Neuron (in vitro differentiated cells): ENCODE measurements at regions not wholly inside any gene's neighbourhood (a gene's known extent, or its start where the extent isn't known, plus 50 kb on each side); places are given as distances from the start of the nearest gene placed in this dataset.

Experiments
- H2AFZ ChIP-seq: one replicate; pipeline ENCODE4 v1.6.1; 2013; ENCODE audit warnings: low read depth, mild to moderate bottlenecking, inconsistent platforms, low read length, moderate library complexity
- H3K27me3 ChIP-seq: one replicate; pipeline ENCODE4 v1.6.1; 2013; ENCODE audit warnings: low read length; ENCODE audit not compliant: insufficient read depth
- H3K36me3 ChIP-seq: one replicate; pipeline ENCODE4 v1.6.1; 2013; ENCODE audit warnings: low read length; ENCODE audit not compliant: insufficient read depth
- H3K4me1 ChIP-seq: one replicate; pipeline ENCODE4 v1.6.1; 2013; ENCODE audit warnings: low read length; ENCODE audit not compliant: insufficient read depth
- H3K4me3 ChIP-seq: 2 replicates; pipeline ENCODE4 v1.5.1; 2013; ENCODE audit warnings: mild to moderate bottlenecking, low read length, moderate library complexity
- H3K9me3 ChIP-seq: one replicate; pipeline ENCODE4 v1.6.1; 2013; ENCODE audit warnings: low read length

- Histone ChIP-seq H3K27me3 (no peaks in the 10 kb centered on the region), H2AFZ (no peak overlapping the region), H3K4me1 (no peaks in the 10 kb centered on the region), H3K9me3 (no peaks in the 10 kb centered on the region), H3K4me3 (no peak overlapping the region), H3K36me3 (no peaks in the 10 kb centered on the region)
Observed at GRCh38 chr1:221018414-221018813, 139.2 kb downstream of the HLX start.

DNA sequence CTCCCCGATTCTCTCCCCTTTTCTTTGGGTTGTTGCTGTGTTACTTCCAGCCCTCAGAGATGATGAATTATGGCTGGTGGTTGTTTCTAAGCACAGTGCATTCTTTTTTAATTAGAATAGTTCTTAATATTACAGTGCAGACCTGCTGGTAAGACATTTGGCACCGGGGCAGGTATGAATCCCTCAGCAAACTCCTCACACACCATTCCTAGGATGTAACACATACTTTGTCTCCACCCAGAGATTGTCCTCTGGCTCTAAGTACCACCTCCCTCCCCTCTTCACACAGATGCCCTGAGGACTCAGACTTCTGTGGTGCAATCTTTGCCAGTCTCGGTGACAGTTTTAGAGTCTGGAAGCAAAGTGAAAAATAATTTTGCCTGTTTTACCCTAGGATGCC is 143.1 kb downstream of the HLX start:
- no peaks in the 10 kb centered on the region for H3K4me1 ChIP-seq

GRCh38 chr1:221023482-221023881 is 144.2 kb downstream of the HLX start:
- no peaks in the 10 kb centered on the region for H3K4me1 ChIP-seq
- H2AFZ ChIP-seq, result no peak overlapping the region
- H3K4me3 ChIP-seq, result no peak overlapping the region
- H3K36me3 ChIP-seq, result no peaks in the 10 kb centered on the region
- no peaks in the 10 kb centered on the region for H3K27me3 ChIP-seq
- no peaks in the 10 kb centered on the region for H3K9me3 ChIP-seq

More for the DNA sequence above, 143.1 kb downstream of the HLX start:
- H3K36me3 ChIP-seq, result no peaks in the 10 kb centered on the region
- no peak overlapping the region for H3K4me3 ChIP-seq
- no peaks in the 10 kb centered on the region for H3K9me3 ChIP-seq
- H3K27me3 ChIP-seq, result no peaks in the 10 kb centered on the region
- H2AFZ ChIP-seq, result no peak overlapping the region

GRCh38 chr1:221025501-221025900 is 146.3 kb downstream of the HLX start:
- Histone ChIP-seq H3K4me3 (no peak overlapping the region), H3K9me3 (no peaks in the 10 kb centered on the region), H3K36me3 (no peaks in the 10 kb centered on the region)

GRCh38 chr1:221025956-221026355 is 146.7 kb downstream of the HLX start:
- H3K36me3 ChIP-seq, result no peaks in the 10 kb centered on the region
- H3K9me3 ChIP-seq, result no peaks in the 10 kb centered on the region
- no peaks in the 10 kb centered on the region for H3K27me3 ChIP-seq
- H3K4me1 ChIP-seq, result no peaks in the 10 kb centered on the region
- no peak overlapping the region for H2AFZ ChIP-seq
- H3K4me3 ChIP-seq, result no peak overlapping the region

More at GRCh38 chr1:221025501-221025900, 146.3 kb downstream of the HLX start:
- no peak overlapping the region for H2AFZ ChIP-seq
- H3K27me3 ChIP-seq, result no peaks in the 10 kb centered on the region
- H3K4me1 ChIP-seq, result no peaks in the 10 kb centered on the region

DNA sequence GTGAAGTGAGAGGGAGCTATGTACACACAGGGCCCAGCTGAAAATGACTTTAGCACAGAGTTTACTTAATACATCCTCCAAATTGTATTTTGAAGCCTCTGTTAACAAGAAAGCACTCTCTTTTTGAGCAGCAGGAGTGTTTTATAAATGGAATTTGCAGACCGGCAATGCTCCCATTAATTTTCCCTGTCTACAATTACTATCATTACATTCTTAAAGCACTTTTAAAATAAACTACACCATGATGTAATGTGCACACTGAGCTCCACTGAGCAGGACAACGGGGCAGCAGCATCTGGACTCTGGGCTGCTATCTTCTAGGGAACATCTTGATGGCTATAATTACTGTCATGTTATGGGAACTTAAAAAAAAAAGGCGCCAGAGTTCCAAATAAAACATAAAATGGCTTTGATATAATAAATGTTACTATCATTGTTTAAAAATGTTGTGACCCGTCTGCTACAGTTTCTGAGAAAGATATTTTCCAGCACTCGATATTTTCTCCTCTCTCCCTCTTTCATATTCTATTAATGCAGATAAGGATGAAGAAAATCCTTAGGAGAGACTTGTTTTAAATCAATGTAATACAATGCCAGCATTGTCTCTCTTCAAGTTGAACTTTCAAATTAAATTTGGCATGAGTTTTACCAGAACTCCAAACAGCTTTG is 150.9 kb downstream of the HLX start:
- H3K36me3 ChIP-seq, result no peaks in the 10 kb centered on the region
- no peaks in the 10 kb centered on the region for H3K9me3 ChIP-seq
- no peaks in the 10 kb centered on the region for H3K4me1 ChIP-seq
- no peak overlapping the region for H3K4me3 ChIP-seq
- H2AFZ ChIP-seq, result no peak overlapping the region
- no peaks in the 10 kb centered on the region for H3K27me3 ChIP-seq

GRCh38 chr1:221030990-221031389 is 151.7 kb downstream of the HLX start:
- Histone ChIP-seq H3K27me3 (no peaks in the 10 kb centered on the region), H3K36me3 (no peaks in the 10 kb centered on the region), H3K4me1 (no peaks in the 10 kb centered on the region), H3K4me3 (no peak overlapping the region), H3K9me3 (no peaks in the 10 kb centered on the region), H2AFZ (no peak overlapping the region)

DNA sequence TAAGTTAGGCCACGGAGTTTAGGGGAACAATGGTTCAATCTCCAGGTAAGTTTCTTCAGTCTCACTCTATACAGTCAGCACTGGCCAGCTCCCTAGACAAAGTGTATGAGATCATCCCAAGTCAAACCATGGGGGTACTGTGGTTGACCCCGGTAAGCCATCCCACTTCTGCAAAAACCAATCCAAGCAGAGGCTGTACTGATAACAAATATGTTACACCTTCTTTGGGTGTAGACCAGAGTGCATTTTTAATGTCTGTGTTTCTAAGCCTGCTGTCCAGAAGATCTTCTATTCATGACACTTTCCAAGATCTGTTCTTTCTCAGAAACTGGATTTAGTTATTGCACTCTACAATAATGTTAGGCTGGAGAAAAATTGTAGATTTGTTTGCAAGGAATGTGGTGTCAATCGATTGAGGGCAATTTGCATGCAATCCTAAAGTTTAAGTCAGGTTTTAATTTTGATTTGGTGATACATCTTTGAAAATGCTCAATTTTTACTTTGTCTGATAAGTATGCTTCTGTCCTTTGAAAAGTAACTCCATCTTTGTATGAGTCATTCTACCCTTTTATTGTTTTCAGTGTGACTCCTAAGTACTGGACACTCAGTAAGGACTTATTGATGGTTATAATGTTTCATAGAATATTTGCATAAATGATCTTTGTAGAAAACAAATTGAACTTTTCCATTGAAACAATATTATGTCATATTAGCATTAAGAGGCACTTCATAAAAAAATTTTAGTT is 152.4 kb downstream of the HLX start:
- Histone ChIP-seq H3K9me3 (no peaks in the 10 kb centered on the region), H3K4me1 (no peaks in the 10 kb centered on the region), H3K27me3 (no peaks in the 10 kb centered on the region), H3K36me3 (no peaks in the 10 kb centered on the region), H3K4me3 (no peak overlapping the region), H2AFZ (no peak overlapping the region)

DNA sequence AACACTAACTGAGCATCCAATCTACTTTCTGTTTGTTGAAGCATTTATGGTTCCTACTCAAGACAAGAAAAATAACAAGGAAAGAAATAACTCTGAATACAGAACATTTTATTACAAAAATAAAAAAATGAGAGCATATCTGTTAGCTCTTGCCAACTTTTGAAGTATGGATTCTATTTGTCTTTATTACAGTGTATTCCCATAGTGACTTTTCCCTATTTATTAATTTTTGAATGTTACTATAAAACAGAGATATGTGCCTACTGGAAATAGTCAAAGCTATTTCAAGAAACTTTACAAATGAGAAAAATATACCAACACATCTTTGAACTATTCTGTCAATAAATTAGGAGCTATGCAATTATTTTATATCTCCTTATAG is 153.0 kb downstream of the HLX start:
- no peaks in the 10 kb centered on the region for H3K27me3 ChIP-seq

DNA sequence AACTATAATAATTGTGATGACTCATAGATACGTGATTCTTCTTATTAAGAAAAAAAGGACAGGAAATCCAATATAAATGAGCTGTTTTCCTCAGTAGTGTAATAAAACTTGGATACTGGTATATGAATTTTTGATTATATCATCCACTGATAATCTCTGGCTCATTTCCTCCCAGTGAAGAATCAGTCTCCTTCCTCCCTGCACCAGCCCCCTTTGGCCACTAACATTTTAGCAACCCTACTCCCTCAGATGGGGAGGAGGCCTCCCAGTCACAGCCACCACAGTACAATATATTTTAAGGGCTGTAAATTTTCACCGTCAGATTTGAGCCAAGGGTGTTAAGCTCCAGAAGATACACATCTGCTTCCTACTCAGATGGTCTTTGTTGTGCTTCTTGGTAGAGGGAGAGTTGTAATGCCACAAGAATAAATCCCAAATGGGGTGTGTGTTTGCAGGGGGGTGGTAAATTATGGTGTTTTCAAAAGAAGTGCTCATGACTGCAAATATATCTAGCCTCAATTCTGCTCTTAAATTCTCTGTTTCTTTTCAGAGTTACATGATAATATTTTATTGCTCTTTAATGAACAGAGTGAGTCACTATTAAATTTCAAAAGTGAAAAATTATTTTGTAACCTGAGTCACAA is 153.5 kb downstream of the HLX start:
- Histone ChIP-seq H3K9me3 (no peaks in the 10 kb centered on the region), H3K36me3 (no peaks in the 10 kb centered on the region), H3K4me3 (no peak overlapping the region), H2AFZ (no peak overlapping the region), H3K4me1 (no peaks in the 10 kb centered on the region), H3K27me3 (no peaks in the 10 kb centered on the region)

More for the DNA sequence above, 153.0 kb downstream of the HLX start:
- H3K36me3 ChIP-seq, result no peaks in the 10 kb centered on the region
- no peak overlapping the region for H2AFZ ChIP-seq
- no peaks in the 10 kb centered on the region for H3K9me3 ChIP-seq
- no peak overlapping the region for H3K4me3 ChIP-seq
- H3K4me1 ChIP-seq, result no peaks in the 10 kb centered on the region

DNA sequence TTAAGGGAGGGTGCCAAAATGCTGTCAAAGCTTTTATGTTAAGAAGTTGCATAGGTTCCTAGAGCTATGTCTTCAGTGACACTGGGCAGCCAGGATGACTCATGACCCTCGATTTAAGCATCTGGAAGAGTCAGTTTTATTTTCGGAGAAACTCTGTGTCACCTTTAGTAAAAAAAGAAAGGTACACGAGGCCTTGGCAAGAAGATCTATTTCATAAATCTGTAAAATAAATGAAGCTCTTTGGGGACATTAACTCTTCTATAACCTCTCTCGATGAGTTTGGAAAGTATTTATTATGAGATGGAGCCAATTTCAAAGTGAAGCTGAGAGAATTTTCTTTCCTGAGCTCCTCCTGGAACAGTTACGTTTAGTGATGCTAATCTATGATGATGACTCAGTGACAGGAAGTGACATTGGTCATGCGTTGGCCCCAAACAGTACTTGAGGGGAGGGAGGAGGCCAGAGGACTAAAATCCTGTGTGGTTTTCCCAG is 156.5 kb downstream of the HLX start:
- Histone ChIP-seq H2AFZ (no peak overlapping the region), H3K36me3 (no peaks in the 10 kb centered on the region), H3K4me3 (no peak overlapping the region), H3K9me3 (no peaks in the 10 kb centered on the region), H3K4me1 (no peaks in the 10 kb centered on the region), H3K27me3 (no peaks in the 10 kb centered on the region)

DNA sequence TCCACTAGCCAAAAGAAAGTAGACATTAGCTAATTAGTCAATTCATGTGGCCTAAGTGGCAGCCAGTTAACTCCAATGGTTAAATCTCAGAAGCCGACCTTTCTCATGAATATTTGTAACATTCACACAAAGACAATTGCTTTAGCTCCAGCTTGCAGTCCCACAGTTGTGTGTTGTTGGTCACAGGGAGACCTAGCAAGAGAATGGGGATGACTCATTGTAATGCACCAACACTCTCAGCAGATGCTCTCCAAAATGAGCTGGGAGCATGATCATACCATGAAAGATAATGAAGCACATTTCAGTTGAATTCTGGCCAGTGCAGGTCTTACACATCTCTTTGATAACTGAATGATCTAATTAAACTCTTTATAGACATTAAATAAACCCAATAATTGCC is 160.4 kb downstream of the HLX start:
- Histone ChIP-seq H3K4me3 (no peak overlapping the region), H3K36me3 (no peaks in the 10 kb centered on the region), H3K9me3 (no peaks in the 10 kb centered on the region), H3K27me3 (no peaks in the 10 kb centered on the region), H3K4me1 (no peaks in the 10 kb centered on the region), H2AFZ (no peak overlapping the region)

GRCh38 chr1:221040101-221040500 is 160.9 kb downstream of the HLX start:
- Histone ChIP-seq H3K36me3 (no peaks in the 10 kb centered on the region), H2AFZ (no peak overlapping the region), H3K27me3 (no peaks in the 10 kb centered on the region), H3K9me3 (no peaks in the 10 kb centered on the region), H3K4me3 (no peak overlapping the region), H3K4me1 (no peaks in the 10 kb centered on the region)
